NOMO-1 treated with DMSO at 0.1 percent for 48 hours (cell line): ENCODE measurements at regions not wholly inside any gene's neighbourhood (a gene's known extent, or its start where the extent isn't known, plus 50 kb on each side); places are given as distances from the start of the nearest gene placed in this dataset.
"Not testable (repeated sequence)": the region's sequence is repeated elsewhere in the genome, so short reads cannot be mapped to it uniquely, and the experiment has no call there.

ENCODE experiments used
- DNase-seq: peaks from one replicate; lab custom pipeline; 2025; ENCODE audit not compliant: unreplicated experiment; lab: John Stamatoyannopoulos, UW

GRCh38 chr9:29189221-29189620, 1615.9 kb upstream of the C9orf72 start:
- DNase-seq: not testable (repeated sequence)

- no peak for DNase-seq
Measured at GRCh38 chr9:29198861-29199260, 1625.6 kb upstream of the C9orf72 start.

- DNase-seq: no peak
Measured at GRCh38 chr9:29199975-29200374, 1626.7 kb upstream of the C9orf72 start.

- DNase-seq: no peak
Measured at GRCh38 chr9:29200650-29201049, 1627.4 kb upstream of the C9orf72 start.

GRCh38 chr9:29203244-29203930, 1630.1 kb upstream of the C9orf72 start:
- DNase-seq: no peak

- DNase-seq: no peak
Measured at GRCh38 chr9:29208670-29209069, 1635.4 kb upstream of the C9orf72 start.

GRCh38 chr9:29209748-29210291, 1636.5 kb upstream of the C9orf72 start:
- DNase-seq: no peak

GRCh38 chr9:29211003-29211579, 1637.8 kb upstream of the C9orf72 start:
- no peak for DNase-seq

- DNase-seq: no peak
Measured at GRCh38 chr9:29211580-29212396, 1638.5 kb upstream of the C9orf72 start.

- no peak for DNase-seq
Measured at GRCh38 chr9:29212397-29213387, 1639.4 kb upstream of the C9orf72 start.

GRCh38 chr9:29213417-29214153, 1640.3 kb upstream of the C9orf72 start, which contains the start of gene LINGO2:
TSS of gene LINGO2 (minus strand) at chr9:29213601.
- no peak for DNase-seq

- DNase-seq: no peak
Measured at GRCh38 chr9:29214154-29214689, 1640.9 kb upstream of the C9orf72 start.

- no peak for DNase-seq
Measured at GRCh38 chr9:29214690-29215253, 1641.5 kb upstream of the C9orf72 start.

- no peak for DNase-seq
Measured at GRCh38 chr9:29217966-29218365, 1644.7 kb upstream of the C9orf72 start.

GRCh38 chr9:29220596-29221251, 1647.4 kb upstream of the C9orf72 start:
- DNase-seq: no peak

GRCh38 chr9:29228558-29228957, 1655.3 kb upstream of the C9orf72 start:
- DNase-seq: no peak

- DNase-seq: no peak
Measured at GRCh38 chr9:29230931-29231330, 1657.7 kb upstream of the C9orf72 start.

- DNase-seq: no peak
Measured at GRCh38 chr9:29233193-29233592, 1659.9 kb upstream of the C9orf72 start.

- DNase-seq: no peak
Measured at GRCh38 chr9:29241320-29241719, 1668.0 kb upstream of the C9orf72 start.
